H1 (cell line): ENCODE measurements at regions not wholly inside any gene's neighbourhood (a gene's known extent, or its start where the extent isn't known, plus 50 kb on each side); places are given as distances from the start of the nearest gene placed in this dataset.

ENCODE experiments used
- CTCF ChIP-seq, 3 experiments: IDR thresholded peaks; 1 replicate in 2 of 3; 2 replicates in 1 of 3; pipeline versions ENCODE4 v1.5.1 to v1.6.1; 2011; ENCODE audit warnings: low read length in 3 of 3, mild to moderate bottlenecking in 3 of 3, inconsistent platforms in 2 of 3, low read depth in 1 of 3, moderate library complexity in 1 of 3; ENCODE audit not compliant: insufficient read depth in 1 of 3; ENCODE audit errors: control extremely low read depth in 1 of 3
- EZH2 ChIP-seq: fragments of 200-600 bp; sonication (generic); IDR thresholded peaks from 2 replicates; pipeline ENCODE4 v1.7.1; 2012; ENCODE audit warnings: low read depth, mild to moderate bottlenecking, moderate library complexity, low read length, inconsistent platforms; ENCODE audit not compliant: severe bottlenecking
- MAX ChIP-seq: IDR thresholded peaks from 2 replicates; pipeline ENCODE4 v1.6.1; 2012; ENCODE audit warnings: inconsistent platforms
- RAD21 ChIP-seq, 2 experiments: IDR thresholded peaks in 1 of 2; conservative IDR thresholded peaks in 1 of 2; 2 replicates each; pipeline ENCODE4 v1.6.1; 2011; ENCODE audit warnings: low read depth in 2 of 2, low read length in 2 of 2, improper control_type of control experiment in 1 of 2, inconsistent platforms in 1 of 2, mild to moderate bottlenecking in 1 of 2, moderate library complexity in 1 of 2
- RFX5 ChIP-seq: IDR thresholded peaks from 2 replicates; pipeline ENCODE4 v1.6.1; 2011; ENCODE audit warnings: low read depth, low read length, improper control_type of control experiment, borderline replicate concordance
- SP1 ChIP-seq: IDR thresholded peaks from 2 replicates; pipeline ENCODE4 v1.6.1; 2011; ENCODE audit warnings: low read depth, low read length
- TAF7 ChIP-seq: optimal IDR thresholded peaks from 2 replicates; pipeline ENCODE3; 2011; ENCODE audit warnings: low read depth, mild to moderate bottlenecking, inconsistent platforms, low read length, moderate library complexity, borderline replicate concordance
- TBP ChIP-seq: IDR thresholded peaks from 2 replicates; pipeline ENCODE4 v1.6.1; 2011; ENCODE audit warnings: low read depth, low read length, improper control_type of control experiment

GRCh38 chr7:36781011-36781738 is 56.9 kb upstream of the AOAH start:
- TF ChIP-seq EZH2 (no peak), TBP (no peak), CTCF (IDR thresholded peaks at IDR 0.05; ENCODE audit: control extremely low read depth in 1 of 3, insufficient read depth in 1 of 3, low read depth in 1 of 3, low read length in 3 of 3) (no peak), RAD21 (IDR thresholded peaks at IDR 0.05 in 1 of 2, conservative IDR thresholded peaks at IDR 0.05 in 1 of 2; ENCODE audit: low read depth in 2 of 2, low read length in 2 of 2) (no peak), TAF7 (no peak), MAX (no peak), RFX5 (no peak), SP1 (no peak)
